Karpas-422 (cell line): ENCODE measurements at regions not wholly inside any gene's neighbourhood (a gene's known extent, or its start where the extent isn't known, plus 50 kb on each side); places are given as distances from the start of the nearest gene placed in this dataset.

Source experiments
- DNase-seq: peaks from one replicate; pipeline ENCODE4 v3.0.0-alpha.2; 2015
- H2AFZ ChIP-seq: fragments of 200-600 bp; sonication (generic); 2 replicates; pipeline ENCODE4 v1.6.1; 2014; ENCODE audit warnings: antibody characterized with exemption, low read length, mixed read lengths
- H3K27ac ChIP-seq: fragments of 200-600 bp; sonication (generic); 2 replicates; pipeline ENCODE4 v1.5.1; 2014; ENCODE audit warnings: mild to moderate bottlenecking, low read length, moderate library complexity
- H3K27me3 ChIP-seq: fragments of 200-600 bp; sonication (generic); 2 replicates; pipeline ENCODE4 v1.6.1; 2014; ENCODE audit warnings: low read length, mixed read lengths
- H3K36me3 ChIP-seq: fragments of 200-600 bp; sonication (generic); 2 replicates; pipeline ENCODE4 v1.6.1; 2014; ENCODE audit warnings: low read length, mixed read lengths; ENCODE audit not compliant: insufficient read depth
- H3K4me1 ChIP-seq: fragments of 200-600 bp; sonication (generic); 2 replicates; pipeline ENCODE4 v1.6.1; 2014; ENCODE audit warnings: mild to moderate bottlenecking, low read length, mixed read lengths
- H3K4me2 ChIP-seq: fragments of 200-600 bp; sonication (generic); 2 replicates; pipeline ENCODE4 v1.6.1; 2014; ENCODE audit warnings: low read length, low read depth, mild to moderate bottlenecking; ENCODE audit not compliant: poor library complexity, severe bottlenecking
- H3K4me3 ChIP-seq: fragments of 200-600 bp; sonication (generic); 2 replicates; pipeline ENCODE4 v1.5.1; 2014; ENCODE audit warnings: mild to moderate bottlenecking, antibody characterized with exemption, low read length, mixed read lengths
- H3K79me2 ChIP-seq: fragments of 200-600 bp; sonication (generic); 2 replicates; pipeline ENCODE4 v1.6.1; 2014; ENCODE audit warnings: mild to moderate bottlenecking, low read length, mixed read lengths
- H3K9ac ChIP-seq: fragments of 200-600 bp; sonication (generic); 2 replicates; pipeline ENCODE4 v1.6.0; 2014; ENCODE audit warnings: low read length
- H3K9me2 ChIP-seq: fragments of 200-600 bp; sonication (generic), shearing (Covaris generic); replicated peaks from 2 replicates; pipeline ENCODE4 v1.6.0; 2014; ENCODE audit warnings: mild to moderate bottlenecking, low read length, moderate library complexity; ENCODE audit not compliant: insufficient read depth
- H3K9me3 ChIP-seq: fragments of 300-700, 200-600 bp; sonication (generic); 2 replicates; pipeline ENCODE4 v1.6.1; 2014; ENCODE audit warnings: low read length, mixed read lengths
- H4K20me1 ChIP-seq: fragments of 200-600 bp; sonication (generic); 2 replicates; pipeline ENCODE4 v1.6.1; 2014; ENCODE audit warnings: mild to moderate bottlenecking, antibody characterized with exemption, low read length, low read depth; ENCODE audit not compliant: insufficient read depth

- no peaks in the 10 kb centered on the region for H3K27me3 ChIP-seq
- H3K79me2 ChIP-seq: no peaks in the 10 kb centered on the region
- no peak overlapping the region for H3K4me3 ChIP-seq
- H3K4me2 ChIP-seq: no peak overlapping the region
- H4K20me1 ChIP-seq: no peaks in the 10 kb centered on the region
- no peak overlapping the region for H2AFZ ChIP-seq
- no peaks in the 10 kb centered on the region for H3K9me2 ChIP-seq
- no peak overlapping the region for H3K9ac ChIP-seq
- H3K4me1 ChIP-seq: peaks cover 42% of the 10 kb centered on the region
- H3K27ac ChIP-seq: no peak overlapping the region
- H3K36me3 ChIP-seq: no peaks in the 10 kb centered on the region; the same call in 1 of the 2 replicates
- DNase-seq: no peak
- peaks cover 3% of the 10 kb centered on the region; the same call in 1 of the 2 replicates for H3K9me3 ChIP-seq
These were observed 121.8 kb upstream of the SLC1A4 start for GRCh38 chr2:64867253-64867996.

- H3K27me3 ChIP-seq: no peaks in the 10 kb centered on the region
- H2AFZ ChIP-seq: no peak overlapping the region
- no peaks in the 10 kb centered on the region for H3K79me2 ChIP-seq
- no peaks in the 10 kb centered on the region for H3K9me3 ChIP-seq
- H3K36me3 ChIP-seq: no peaks in the 10 kb centered on the region
- H3K4me3 ChIP-seq: no peak overlapping the region
- H3K27ac ChIP-seq: no peak overlapping the region
- H3K4me2 ChIP-seq: no peak overlapping the region
- no peaks in the 10 kb centered on the region for H4K20me1 ChIP-seq
- no peak for DNase-seq
- no peaks in the 10 kb centered on the region for H3K9me2 ChIP-seq
- H3K9ac ChIP-seq: no peak overlapping the region
- peaks cover 42% of the 10 kb centered on the region for H3K4me1 ChIP-seq
These were observed 120.1 kb upstream of the SLC1A4 start for GRCh38 chr2:64869126-64869525.

GRCh38 chr2:64873472-64873924 is 115.7 kb upstream of the SLC1A4 start:
- Histone ChIP-seq H3K36me3 (no peaks in the 10 kb centered on the region), H3K79me2 (no peaks in the 10 kb centered on the region), H3K4me1 (peaks cover 19% of the 10 kb centered on the region), H3K9ac (peak overlapping the region; percentile 43; the same call in 1 of the 2 replicates), H3K9me3 (no peaks in the 10 kb centered on the region), H4K20me1 (no peaks in the 10 kb centered on the region), H2AFZ (peak overlapping the region; percentile 94), H3K4me2 (peak overlapping the region; percentile 40), H3K27ac (0 out of 2 replicates have a peak overlapping the region, but pooled peaks have one; percentile 12), H3K9me2 (no peaks in the 10 kb centered on the region), H3K27me3 (no peaks in the 10 kb centered on the region), H3K4me3 (no peak overlapping the region; the same call in 1 of the 2 replicates)
- DNase-seq: peak; percentile 94

- no peaks in the 10 kb centered on the region for H3K27me3 ChIP-seq
- 0 out of 2 replicates have a peak overlapping the region, but pooled peaks have one; percentile 7 for H2AFZ ChIP-seq
- no peak overlapping the region for H3K9ac ChIP-seq
- no peak for DNase-seq
- no peaks in the 10 kb centered on the region for H4K20me1 ChIP-seq
- H3K27ac ChIP-seq: no peak overlapping the region
- H3K4me3 ChIP-seq: no peak overlapping the region
- no peaks in the 10 kb centered on the region for H3K36me3 ChIP-seq
- no peaks in the 10 kb centered on the region for H3K79me2 ChIP-seq
- H3K9me3 ChIP-seq: no peaks in the 10 kb centered on the region
- peaks cover 14% of the 10 kb centered on the region for H3K4me1 ChIP-seq
- H3K9me2 ChIP-seq: no peaks in the 10 kb centered on the region
- no peak overlapping the region for H3K4me2 ChIP-seq
These were observed 114.6 kb upstream of the SLC1A4 start for GRCh38 chr2:64874593-64874992.

- Histone ChIP-seq H4K20me1 (no peaks in the 10 kb centered on the region), H3K4me1 (peaks cover 14% of the 10 kb centered on the region), H3K27me3 (no peaks in the 10 kb centered on the region), H3K79me2 (no peaks in the 10 kb centered on the region), H3K4me3 (no peak overlapping the region), H3K36me3 (no peaks in the 10 kb centered on the region), H3K4me2 (no peak overlapping the region), H2AFZ (no peak overlapping the region), H3K9ac (no peak overlapping the region), H3K9me2 (no peaks in the 10 kb centered on the region), H3K27ac (no peak overlapping the region), H3K9me3 (no peaks in the 10 kb centered on the region)
- no peak for DNase-seq
These were observed 113.8 kb upstream of the SLC1A4 start for GRCh38 chr2:64875368-64875767.

GRCh38 chr2:64876137-64876647 is 113.0 kb upstream of the SLC1A4 start:
- no peak overlapping the region for H3K27ac ChIP-seq
- H3K36me3 ChIP-seq: no peaks in the 10 kb centered on the region
- H3K4me2 ChIP-seq: no peak overlapping the region
- H3K9me3 ChIP-seq: no peaks in the 10 kb centered on the region
- no peak overlapping the region for H2AFZ ChIP-seq
- H3K79me2 ChIP-seq: no peaks in the 10 kb centered on the region
- DNase-seq: no peak
- H3K9me2 ChIP-seq: no peaks in the 10 kb centered on the region
- no peak overlapping the region for H3K9ac ChIP-seq
- no peaks in the 10 kb centered on the region for H4K20me1 ChIP-seq
- peaks cover 20% of the 10 kb centered on the region for H3K4me1 ChIP-seq
- no peaks in the 10 kb centered on the region for H3K27me3 ChIP-seq
- no peak overlapping the region for H3K4me3 ChIP-seq

GRCh38 chr2:64879745-64880144 is 109.5 kb upstream of the SLC1A4 start:
- DNase-seq: no peak
- Histone ChIP-seq H3K27ac (no peak overlapping the region), H3K9ac (no peak overlapping the region), H3K27me3 (no peaks in the 10 kb centered on the region), H2AFZ (no peak overlapping the region), H3K4me1 (peaks cover 6% of the 10 kb centered on the region), H3K4me2 (no peak overlapping the region), H3K79me2 (no peaks in the 10 kb centered on the region), H3K4me3 (no peak overlapping the region), H3K9me2 (no peaks in the 10 kb centered on the region), H3K9me3 (no peaks in the 10 kb centered on the region), H3K36me3 (no peaks in the 10 kb centered on the region), H4K20me1 (no peaks in the 10 kb centered on the region)

GRCh38 chr2:64880193-64880951 is 108.8 kb upstream of the SLC1A4 start:
- no peak overlapping the region for H3K9ac ChIP-seq
- no peaks in the 10 kb centered on the region for H4K20me1 ChIP-seq
- H3K9me2 ChIP-seq: no peaks in the 10 kb centered on the region
- peaks cover 6% of the 10 kb centered on the region; the same call in 1 of the 2 replicates for H3K4me1 ChIP-seq
- H3K27ac ChIP-seq: no peak overlapping the region
- no peak overlapping the region for H3K4me2 ChIP-seq
- no peaks in the 10 kb centered on the region for H3K27me3 ChIP-seq
- DNase-seq: no peak
- no peak overlapping the region for H3K4me3 ChIP-seq
- H3K36me3 ChIP-seq: no peaks in the 10 kb centered on the region
- no peaks in the 10 kb centered on the region for H3K79me2 ChIP-seq
- no peak overlapping the region for H2AFZ ChIP-seq
- no peaks in the 10 kb centered on the region for H3K9me3 ChIP-seq
